ENCODE measurements at regions not wholly inside any gene's neighbourhood (a gene's known extent, or its start where the extent isn't known, plus 50 kb on each side); places are given as distances from the start of the nearest gene placed in this dataset.

DNA sequence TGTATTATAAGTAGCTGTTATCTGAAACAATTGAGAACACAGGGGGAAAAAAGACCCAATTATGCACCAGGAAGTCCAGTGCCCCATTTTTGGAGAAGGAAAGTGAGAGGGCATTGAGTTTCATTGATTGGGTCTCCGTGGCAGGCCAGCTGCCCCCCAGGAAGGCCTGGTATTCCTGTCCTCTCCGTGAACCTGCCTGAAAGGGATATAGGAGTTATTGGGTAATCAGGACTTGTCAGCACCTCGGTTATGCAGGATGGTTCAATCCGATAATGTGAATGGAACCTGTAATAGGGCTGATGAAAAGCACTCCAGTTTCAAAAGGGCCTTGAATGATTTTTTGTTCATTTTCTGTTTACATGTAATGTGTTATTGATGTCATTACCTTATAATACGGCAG is 122.0 kb upstream of the RARB start:
- DNase-seq: no peak

DNA sequence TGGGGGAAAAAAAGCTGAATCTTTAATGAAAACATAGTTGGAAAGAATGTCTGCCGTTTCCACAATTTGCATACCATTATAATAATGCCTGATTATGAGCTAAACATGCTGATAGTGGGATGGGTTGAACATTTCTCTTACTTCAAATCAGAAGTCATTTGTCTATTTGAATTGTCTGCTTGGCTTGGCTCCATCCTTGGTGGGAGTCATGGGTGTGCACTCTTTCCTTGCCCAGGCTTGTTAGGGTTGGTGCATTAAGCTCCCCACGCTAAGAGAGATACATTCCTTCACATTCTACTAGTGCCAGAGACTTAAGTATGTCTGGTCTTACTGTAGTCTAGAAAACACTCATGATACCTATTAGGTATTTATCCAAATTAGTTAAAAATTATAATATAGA is 121.4 kb upstream of the RARB start:
- no peak for DNase-seq

GRCh38 chr3:25313286-25313685 is 114.8 kb upstream of the RARB start:
- no peak for DNase-seq

DNA sequence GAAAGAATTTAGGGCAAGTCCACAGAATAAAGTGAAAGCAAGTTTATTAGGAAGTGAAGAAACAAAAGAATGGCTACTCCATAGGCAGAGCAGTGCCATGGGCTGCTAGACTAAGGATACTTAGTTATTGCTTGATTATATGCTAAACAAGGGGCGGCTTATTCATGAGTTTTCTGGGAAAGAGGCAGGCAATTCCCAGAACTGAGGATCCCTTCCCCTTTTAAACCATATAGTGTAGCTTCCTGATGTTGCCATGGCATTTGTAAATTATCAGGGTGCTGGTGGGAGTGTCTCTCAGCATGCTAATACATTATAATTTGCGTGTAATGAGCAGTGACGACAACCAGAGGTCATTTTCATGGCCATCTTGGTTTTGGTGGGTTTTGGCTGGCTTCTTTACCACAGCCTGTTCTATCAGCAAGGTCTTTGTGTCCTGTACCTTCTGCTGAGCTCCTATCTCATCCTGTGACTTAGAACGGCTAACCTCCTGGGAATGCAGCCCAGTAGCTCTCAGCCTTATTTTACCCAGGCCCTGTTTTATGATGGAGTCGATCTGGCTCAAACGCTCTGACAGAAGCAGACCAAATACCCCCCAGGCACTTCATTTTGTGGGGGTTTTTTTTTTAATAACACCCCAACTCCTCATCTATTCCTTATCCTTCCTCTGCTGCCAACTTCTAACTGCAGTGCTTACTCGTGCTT is 103.0 kb upstream of the RARB start:
- no peak for DNase-seq

DNA sequence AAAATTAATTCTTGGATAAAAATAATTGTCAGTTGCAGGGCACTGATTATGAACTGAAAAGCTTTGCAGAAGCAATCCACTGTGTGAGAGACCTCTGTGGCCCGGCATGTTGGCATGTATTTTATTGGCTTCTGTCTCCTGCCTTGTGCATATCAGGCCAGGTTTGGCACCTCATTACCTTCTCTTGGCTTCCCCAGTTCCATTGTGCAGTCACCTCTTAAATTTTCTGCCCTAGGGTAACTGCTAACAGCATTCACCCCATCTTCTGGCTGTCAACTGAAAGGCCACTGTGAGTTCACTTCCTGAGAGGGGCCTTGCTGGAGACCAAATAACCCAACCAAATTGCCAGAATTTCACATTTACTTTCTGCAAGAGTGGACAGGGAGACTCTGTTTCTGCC is 92.7 kb upstream of the RARB start:
- no peak for DNase-seq

DNA sequence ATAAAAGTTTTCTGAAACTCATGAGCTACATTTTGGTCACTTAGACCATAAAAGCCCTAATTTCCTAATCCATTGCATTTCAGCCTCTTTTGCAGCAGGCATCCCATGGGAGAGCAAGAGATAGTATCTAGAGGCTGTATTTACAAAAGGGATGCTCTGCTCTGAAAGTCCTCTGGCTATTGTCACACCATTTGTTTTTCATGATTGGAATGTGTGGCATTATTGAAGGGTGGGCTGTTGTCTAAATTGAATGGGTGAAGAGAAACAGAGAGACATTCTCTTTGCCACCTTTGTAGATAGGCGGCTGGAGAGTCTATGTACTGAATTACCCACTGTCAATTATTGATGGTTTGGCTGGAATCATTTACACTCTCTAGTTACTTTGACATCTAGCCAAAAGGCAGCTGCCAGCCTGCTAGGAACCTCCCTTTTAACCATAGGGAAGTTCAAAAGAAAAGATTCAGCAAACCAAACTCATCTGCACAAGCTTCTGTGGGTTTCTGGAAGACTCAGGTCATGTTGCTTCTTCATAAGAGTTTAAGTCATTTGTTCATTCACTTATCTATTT is 89.8 kb upstream of the RARB start:
- DNase-seq: no peak

GRCh38 chr3:25339225-25339624 is 88.8 kb upstream of the RARB start:
- no peak for DNase-seq

GRCh38 chr3:25344670-25345069 is 83.4 kb upstream of the RARB start:
- no peak for DNase-seq

GRCh38 chr3:25349095-25349494 is 79.0 kb upstream of the RARB start:
- no peak for DNase-seq

DNA sequence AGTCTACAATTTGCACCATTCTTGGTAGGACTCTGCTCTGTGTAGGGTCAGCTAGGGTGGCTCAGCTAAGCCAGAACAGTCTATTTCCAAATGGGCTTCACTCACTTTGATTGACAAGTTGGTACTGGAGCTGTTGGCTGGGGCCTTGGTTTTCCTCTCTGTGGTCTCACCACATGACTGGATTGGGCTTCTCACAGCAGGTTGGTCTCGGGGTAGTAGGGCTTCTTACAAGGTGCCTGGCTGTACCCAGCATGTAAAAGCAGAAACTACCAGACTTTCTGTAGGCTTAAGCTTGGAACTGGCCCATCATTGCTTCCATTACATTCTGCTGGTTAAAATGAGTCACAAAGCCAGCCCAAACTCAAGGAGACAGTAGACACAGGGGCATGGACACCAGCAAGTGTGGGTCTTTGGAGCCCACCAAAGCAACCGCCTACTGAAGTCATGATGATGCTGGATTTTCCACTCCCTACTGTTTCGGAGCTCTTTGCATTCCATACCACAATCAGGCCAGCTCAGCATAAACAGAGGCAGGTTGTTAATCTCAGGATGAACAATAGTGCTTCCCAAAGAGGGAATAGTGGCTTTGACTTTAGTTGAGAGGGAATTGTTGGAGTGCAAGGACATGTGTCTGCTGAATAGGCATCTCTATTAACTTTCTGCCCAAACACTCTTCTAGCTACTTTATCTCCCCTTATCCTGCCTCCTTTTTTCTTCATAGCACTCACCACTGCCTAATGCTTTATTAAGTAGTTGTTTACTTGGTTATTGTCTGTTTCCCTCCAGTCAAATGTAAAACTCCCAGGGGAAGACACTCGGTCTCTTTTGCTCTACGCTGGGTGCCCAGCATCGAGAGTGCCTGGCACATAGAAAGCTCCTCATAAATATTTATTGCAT is 78.0 kb upstream of the RARB start:
- DNase-seq: no peak

GRCh38 chr3:25350725-25351114 is 77.3 kb upstream of the RARB start:
- DNase-seq: no peak

- DNase-seq: no peak
These were observed 74.0 kb upstream of the RARB start for GRCh38 chr3:25354071-25354470.

GRCh38 chr3:25355034-25355885 is 72.8 kb upstream of the RARB start:
- DNase-seq: no peak

GRCh38 chr3:25355998-25356397 is 72.1 kb upstream of the RARB start:
- no peak for DNase-seq

DNA sequence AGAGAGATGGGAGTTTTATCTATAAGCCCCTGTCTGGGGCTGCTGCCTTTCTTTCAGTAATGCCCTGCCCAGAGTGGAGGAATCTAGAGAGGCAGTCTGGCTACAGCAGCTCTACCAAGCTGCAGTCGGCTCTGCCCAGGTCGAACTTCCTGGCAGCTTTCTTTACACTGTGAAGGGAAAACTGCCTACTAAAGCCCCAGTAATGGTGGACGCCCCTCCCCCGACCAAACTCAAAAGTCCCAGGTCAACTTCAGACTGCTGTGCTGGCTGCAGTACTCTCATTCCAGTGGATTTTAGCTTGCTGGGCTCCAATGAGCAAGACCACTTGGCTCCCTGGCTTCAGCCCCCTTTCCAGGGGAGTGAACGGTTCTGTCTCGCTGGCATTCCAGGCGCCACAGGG is 65.9 kb upstream of the RARB start:
- DNase-seq: no peak

- DNase-seq: no peak
These were observed 62.4 kb upstream of the RARB start for GRCh38 chr3:25365636-25366035.

DNA sequence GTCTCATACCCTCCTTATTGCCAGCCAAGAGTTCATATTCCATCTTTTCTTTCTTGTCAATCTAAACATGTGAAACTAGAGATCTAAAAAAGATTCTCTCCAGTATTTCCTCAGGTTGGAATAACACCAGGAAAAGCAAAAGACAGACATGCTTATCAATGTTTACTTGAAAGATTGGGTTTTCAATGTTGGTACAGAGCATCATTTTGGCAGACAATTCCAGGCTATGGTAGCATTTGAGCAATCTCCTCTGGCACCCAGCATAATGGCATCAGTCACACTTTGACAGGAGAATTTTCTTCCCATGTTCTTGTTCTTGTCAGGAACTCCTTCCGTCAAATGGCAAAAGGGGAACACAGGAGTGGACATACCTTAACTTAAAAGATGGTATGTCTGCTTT is 61.0 kb upstream of the RARB start:
- DNase-seq: no peak

DNA sequence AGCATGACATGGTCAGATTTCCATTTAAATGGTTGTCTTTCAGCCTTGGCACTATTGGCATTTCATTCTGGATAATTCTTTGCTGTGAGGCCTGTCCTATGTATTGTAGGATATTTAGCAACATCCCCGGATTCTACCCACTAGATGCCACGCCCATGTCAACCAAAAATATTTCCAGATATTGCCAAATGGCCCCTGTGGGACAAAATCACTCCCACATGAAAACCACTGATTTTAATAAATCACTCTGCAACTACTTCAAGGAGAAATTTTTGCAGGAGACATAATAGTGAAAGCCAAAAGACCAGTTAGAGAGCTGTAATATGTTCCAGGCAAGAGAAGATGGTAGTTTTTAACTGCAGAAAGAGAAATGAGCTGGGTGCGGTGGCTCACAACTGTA is 55.9 kb upstream of the RARB start:
- no peak for DNase-seq

DNA sequence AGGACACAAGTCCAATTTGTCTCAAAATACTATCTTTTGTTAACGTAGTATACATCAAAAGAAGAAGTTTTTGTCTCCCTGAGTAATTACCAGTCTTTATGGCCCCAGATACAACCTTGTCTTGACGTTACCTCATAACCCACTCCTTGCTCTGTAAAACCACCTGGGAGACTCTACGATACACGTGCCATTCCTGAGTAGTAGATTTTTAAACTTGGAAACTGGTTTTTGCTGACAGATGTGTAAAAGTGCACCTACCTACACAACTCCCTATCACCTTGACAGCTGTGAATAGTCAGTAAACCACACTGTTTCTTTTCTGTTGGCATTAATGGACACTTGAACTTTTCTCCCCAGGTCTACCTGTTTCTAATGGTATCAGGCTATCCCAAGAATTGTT is 51.7 kb upstream of the RARB start:
- no peak for DNase-seq

DNA sequence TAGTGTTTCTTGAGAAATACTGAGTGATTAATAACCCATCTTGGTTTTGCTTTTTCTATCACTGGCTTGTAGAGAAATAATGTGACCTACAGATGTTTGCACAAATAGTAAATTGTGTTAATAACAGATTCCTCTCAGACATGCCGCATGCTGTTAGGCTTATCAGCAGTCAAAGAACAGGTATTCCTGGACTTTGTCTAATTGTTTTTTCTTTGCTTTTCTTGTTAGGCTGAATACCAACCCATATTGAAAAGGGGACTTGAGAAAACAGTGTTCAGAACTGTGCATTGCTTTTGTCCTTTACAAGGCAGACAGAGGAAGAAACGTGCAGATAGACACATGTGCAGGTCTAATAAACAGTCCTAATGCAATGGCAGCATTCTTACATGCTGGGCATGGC is 51.0 kb upstream of the RARB start:
- DNase-seq: no peak

Data from CD4-positive, alpha-beta T cell treated with Interleukin-1 beta for 1 hour (primary cell).